ENCODE measurements at regions not wholly inside any gene's neighbourhood (a gene's known extent, or its start where the extent isn't known, plus 50 kb on each side); places are given as distances from the start of the nearest gene placed in this dataset.

- TF ChIP-seq CTCF (IDR thresholded peaks at IDR 0.05; ENCODE audit: low read length) (no peak), EZH2 (IDR thresholded peaks at IDR 0.05; ENCODE audit: borderline replicate concordance, low read length) (no peak)
- Histone ChIP-seq H3K4me1 (ENCODE audit: insufficient read depth, low read length, severe bottlenecking) (no peaks in the 10 kb centered on the region), H3K9me3 (ENCODE audit: low read length) (no peaks in the 10 kb centered on the region), H3F3A (ENCODE audit: insufficient read depth, low read length) (no peaks in the 10 kb centered on the region), H2AFZ (ENCODE audit: low read length) (no peak overlapping the region), H3K27ac (ENCODE audit: low read depth, low read length, poor library complexity, severe bottlenecking) (no peak overlapping the region), H3K36me3 (ENCODE audit: insufficient read depth, low read length) (no peaks in the 10 kb centered on the region), H3K4me2 (ENCODE audit: low read length) (no peak overlapping the region), H3K79me2 (ENCODE audit: insufficient read depth, low read length) (no peaks in the 10 kb centered on the region), H3K9me2 (ENCODE audit: low read depth, low read length) (no peaks in the 10 kb centered on the region), H4K20me1 (ENCODE audit: insufficient read depth, low read length) (no peaks in the 10 kb centered on the region), H3K27me3 (ENCODE audit: insufficient read depth, low read length) (no peaks in the 10 kb centered on the region), H3K9ac (ENCODE audit: low read length) (no peak overlapping the region), H3K4me3 (ENCODE audit: low read depth, low read length, poor library complexity, severe bottlenecking) (no peak overlapping the region)
Observed at GRCh38 chr1:87937831-87938395, 609.2 kb downstream of the LMO4 start.

GRCh38 chr1:87938631-87939030, 610.0 kb downstream of the LMO4 start:
- Histone ChIP-seq H4K20me1 (ENCODE audit: insufficient read depth, low read length) (no peaks in the 10 kb centered on the region), H3K36me3 (ENCODE audit: insufficient read depth, low read length) (no peaks in the 10 kb centered on the region)
- TF ChIP-seq EZH2 (IDR thresholded peaks at IDR 0.05; ENCODE audit: borderline replicate concordance, low read length) (no peak), CTCF (IDR thresholded peaks at IDR 0.05; ENCODE audit: low read length) (no peak)

GRCh38 chr1:87939444-87939843, 610.8 kb downstream of the LMO4 start:
- H3K27ac ChIP-seq (ENCODE audit: low read depth, low read length, poor library complexity, severe bottlenecking): no peak overlapping the region
- no peak overlapping the region for H2AFZ ChIP-seq (ENCODE audit: low read length)
- H3K79me2 ChIP-seq (ENCODE audit: insufficient read depth, low read length): no peaks in the 10 kb centered on the region
- no peaks in the 10 kb centered on the region for H3F3A ChIP-seq (ENCODE audit: insufficient read depth, low read length)
- H3K27me3 ChIP-seq (ENCODE audit: insufficient read depth, low read length): no peaks in the 10 kb centered on the region
- no peak overlapping the region for H3K4me3 ChIP-seq (ENCODE audit: low read depth, low read length, poor library complexity, severe bottlenecking)
- H4K20me1 ChIP-seq (ENCODE audit: insufficient read depth, low read length): no peaks in the 10 kb centered on the region
- no peak overlapping the region for H3K9ac ChIP-seq (ENCODE audit: low read length)
- H3K9me2 ChIP-seq (ENCODE audit: low read depth, low read length): no peaks in the 10 kb centered on the region
- H3K4me2 ChIP-seq (ENCODE audit: low read length): no peak overlapping the region
- no peaks in the 10 kb centered on the region for H3K4me1 ChIP-seq (ENCODE audit: insufficient read depth, low read length, severe bottlenecking)
- no peaks in the 10 kb centered on the region for H3K36me3 ChIP-seq (ENCODE audit: insufficient read depth, low read length)
- TF ChIP-seq EZH2 (IDR thresholded peaks at IDR 0.05; ENCODE audit: borderline replicate concordance, low read length): no peak
- no peak for TF ChIP-seq CTCF (IDR thresholded peaks at IDR 0.05; ENCODE audit: low read length)
- H3K9me3 ChIP-seq (ENCODE audit: low read length): no peaks in the 10 kb centered on the region

More at GRCh38 chr1:87938631-87939030, 610.0 kb downstream of the LMO4 start:
- no peaks in the 10 kb centered on the region for H3K9me2 ChIP-seq (ENCODE audit: low read depth, low read length)
- no peaks in the 10 kb centered on the region for H3K79me2 ChIP-seq (ENCODE audit: insufficient read depth, low read length)
- no peak overlapping the region for H2AFZ ChIP-seq (ENCODE audit: low read length)
- H3K9ac ChIP-seq (ENCODE audit: low read length): no peak overlapping the region
- no peaks in the 10 kb centered on the region for H3K27me3 ChIP-seq (ENCODE audit: insufficient read depth, low read length)
- no peaks in the 10 kb centered on the region for H3K9me3 ChIP-seq (ENCODE audit: low read length)
- no peak overlapping the region for H3K4me3 ChIP-seq (ENCODE audit: low read depth, low read length, poor library complexity, severe bottlenecking)
- no peak overlapping the region for H3K4me2 ChIP-seq (ENCODE audit: low read length)
- no peaks in the 10 kb centered on the region for H3K4me1 ChIP-seq (ENCODE audit: insufficient read depth, low read length, severe bottlenecking)
- H3F3A ChIP-seq (ENCODE audit: insufficient read depth, low read length): no peaks in the 10 kb centered on the region
- no peak overlapping the region for H3K27ac ChIP-seq (ENCODE audit: low read depth, low read length, poor library complexity, severe bottlenecking)

Measured in OCI-LY1 (cell line).